Left ventricle myocardium inferior (tissue), 1 donor: ENCODE measurements at regions not wholly inside any gene's neighbourhood (a gene's known extent, or its start where the extent isn't known, plus 50 kb on each side); places are given as distances from the start of the nearest gene placed in this dataset.

Experiments used
- DNase-seq: peaks from one replicate; pipeline ENCODE4 v3.0.0-alpha.2; 2020
- H3K27ac ChIP-seq: fragments of 200-600 bp; replicated peaks from 2 replicates; pipeline ENCODE4 v1.8.0; 2021
- H3K27me3 ChIP-seq: fragments of 200-600 bp; 2 replicates; pipeline ENCODE4 v1.8.0; 2021; ENCODE audit warnings: low read depth
- H3K36me3 ChIP-seq: fragments of 200-600 bp; 2 replicates; pipeline ENCODE4 v1.8.0; 2021
- H3K4me1 ChIP-seq: fragments of 200-600 bp; 2 replicates; pipeline ENCODE4 v1.8.0; 2021
- H3K4me3 ChIP-seq: fragments of 200-600 bp; 2 replicates; pipeline ENCODE4 v1.8.0; 2021; ENCODE audit warnings: mild to moderate bottlenecking, moderate library complexity
- H3K9me3 ChIP-seq: fragments of 200-600 bp; replicated peaks from 2 replicates; pipeline ENCODE4 v1.8.0; 2021
- intact Hi-C: fragments of 100-400 bp; cut with micrococcal nuclease; formaldehyde crosslinking; loops from one replicate; pipeline ENCODE4 v1.11.0; 2022
- TF ChIP-seq, protein P1 (sequence below): fragments of 200-600 bp; IDR thresholded peaks from 2 replicates; pipeline ENCODE4 v1.8.0; 2021; ENCODE audit warnings: antibody characterized with exemption, mild to moderate bottlenecking, borderline replicate concordance
- donor health status: DM: no; HTN: yes; CAD: no; lungs with severe emphysema.

DNA sequence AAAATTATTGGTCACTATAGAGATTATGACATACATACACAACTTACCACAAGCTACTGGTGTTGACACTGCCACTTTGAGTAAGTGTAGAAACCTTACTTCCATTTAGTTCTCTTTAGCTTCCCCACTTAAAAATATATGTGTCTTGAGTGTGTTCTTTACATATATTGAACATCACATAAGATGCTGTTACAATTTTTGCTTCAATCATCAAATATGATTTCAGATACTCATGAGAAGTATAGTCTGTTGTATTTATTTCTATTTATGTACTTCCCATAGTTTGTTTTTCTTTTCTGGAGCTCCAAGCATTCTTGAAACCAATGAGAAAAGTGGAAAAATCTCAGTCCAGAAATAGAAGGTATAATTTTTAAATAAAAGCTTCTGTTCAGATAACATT, 102.7 kb upstream of the SDK1 start:
- TF ChIP-seq, protein P1, sequence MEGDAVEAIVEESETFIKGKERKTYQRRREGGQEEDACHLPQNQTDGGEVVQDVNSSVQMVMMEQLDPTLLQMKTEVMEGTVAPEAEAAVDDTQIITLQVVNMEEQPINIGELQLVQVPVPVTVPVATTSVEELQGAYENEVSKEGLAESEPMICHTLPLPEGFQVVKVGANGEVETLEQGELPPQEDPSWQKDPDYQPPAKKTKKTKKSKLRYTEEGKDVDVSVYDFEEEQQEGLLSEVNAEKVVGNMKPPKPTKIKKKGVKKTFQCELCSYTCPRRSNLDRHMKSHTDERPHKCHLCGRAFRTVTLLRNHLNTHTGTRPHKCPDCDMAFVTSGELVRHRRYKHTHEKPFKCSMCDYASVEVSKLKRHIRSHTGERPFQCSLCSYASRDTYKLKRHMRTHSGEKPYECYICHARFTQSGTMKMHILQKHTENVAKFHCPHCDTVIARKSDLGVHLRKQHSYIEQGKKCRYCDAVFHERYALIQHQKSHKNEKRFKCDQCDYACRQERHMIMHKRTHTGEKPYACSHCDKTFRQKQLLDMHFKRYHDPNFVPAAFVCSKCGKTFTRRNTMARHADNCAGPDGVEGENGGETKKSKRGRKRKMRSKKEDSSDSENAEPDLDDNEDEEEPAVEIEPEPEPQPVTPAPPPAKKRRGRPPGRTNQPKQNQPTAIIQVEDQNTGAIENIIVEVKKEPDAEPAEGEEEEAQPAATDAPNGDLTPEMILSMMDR, result no peak
- no peak overlapping the region for H3K27ac ChIP-seq
- DNase-seq, result no peak
- no peaks in the 10 kb centered on the region for H3K4me1 ChIP-seq
- no peaks in the 10 kb centered on the region for H3K36me3 ChIP-seq
- intact Hi-C loops, result no loop called here
- no peak overlapping the region for H3K4me3 ChIP-seq
- no peaks in the 10 kb centered on the region for H3K27me3 ChIP-seq
- peaks cover 14% of the 10 kb centered on the region for H3K9me3 ChIP-seq

DNA sequence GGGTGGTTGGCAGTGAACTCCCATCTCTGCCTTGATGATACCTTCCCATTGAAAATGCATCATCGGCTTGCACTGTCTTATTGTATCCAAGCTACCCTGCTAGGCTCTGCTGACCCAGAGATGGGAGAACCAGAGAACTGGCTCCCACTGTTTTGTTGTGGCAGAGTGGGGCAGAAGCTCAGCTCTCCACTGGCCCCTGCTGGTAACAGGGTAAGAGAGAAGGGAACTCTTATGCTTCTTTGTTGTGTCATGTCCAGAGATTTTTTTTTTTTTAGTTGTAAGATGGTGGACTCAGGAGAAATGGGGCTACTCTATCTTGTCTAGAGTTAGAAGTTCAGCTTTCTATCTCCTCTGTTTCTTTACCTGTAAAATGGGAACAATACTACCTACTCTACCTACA, 100.5 kb upstream of the SDK1 start:
- no peak overlapping the region for H3K4me3 ChIP-seq
- no peaks in the 10 kb centered on the region for H3K36me3 ChIP-seq
- H3K27ac ChIP-seq, result no peak overlapping the region
- TF ChIP-seq, protein P1, result peak; percentile 57
- no peaks in the 10 kb centered on the region for H3K27me3 ChIP-seq
- H3K4me1 ChIP-seq, result no peaks in the 10 kb centered on the region
- no peak for DNase-seq
- intact Hi-C loops, result no loop called here
- H3K9me3 ChIP-seq, result peaks cover 10% of the 10 kb centered on the region

DNA sequence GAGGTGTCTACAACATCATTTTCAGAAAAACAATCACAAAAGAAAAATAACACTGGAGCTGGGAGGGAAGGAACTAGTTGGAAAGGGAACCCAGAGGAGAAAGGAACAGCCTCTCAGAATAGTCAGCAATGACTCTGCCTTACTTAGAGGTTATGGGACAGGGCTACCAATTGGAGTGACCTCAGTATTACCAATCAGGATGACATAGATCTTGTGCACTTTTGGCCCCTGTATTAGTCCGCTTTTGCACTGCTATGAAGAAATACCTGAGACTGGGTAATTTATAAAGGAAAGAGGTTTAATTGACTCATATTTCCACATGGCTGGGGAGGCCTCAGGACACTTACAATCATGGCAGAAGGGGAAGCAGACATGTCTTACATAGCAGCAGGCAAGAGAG, 99.7 kb upstream of the SDK1 start:
- no peak overlapping the region for H3K27ac ChIP-seq
- TF ChIP-seq, protein P1, result no peak
- peaks cover 10% of the 10 kb centered on the region for H3K9me3 ChIP-seq
- no peaks in the 10 kb centered on the region for H3K27me3 ChIP-seq
- intact Hi-C loops, result no loop called here
- DNase-seq, result no peak
- no peaks in the 10 kb centered on the region for H3K4me1 ChIP-seq
- no peaks in the 10 kb centered on the region for H3K36me3 ChIP-seq
- H3K4me3 ChIP-seq, result no peak overlapping the region

DNA sequence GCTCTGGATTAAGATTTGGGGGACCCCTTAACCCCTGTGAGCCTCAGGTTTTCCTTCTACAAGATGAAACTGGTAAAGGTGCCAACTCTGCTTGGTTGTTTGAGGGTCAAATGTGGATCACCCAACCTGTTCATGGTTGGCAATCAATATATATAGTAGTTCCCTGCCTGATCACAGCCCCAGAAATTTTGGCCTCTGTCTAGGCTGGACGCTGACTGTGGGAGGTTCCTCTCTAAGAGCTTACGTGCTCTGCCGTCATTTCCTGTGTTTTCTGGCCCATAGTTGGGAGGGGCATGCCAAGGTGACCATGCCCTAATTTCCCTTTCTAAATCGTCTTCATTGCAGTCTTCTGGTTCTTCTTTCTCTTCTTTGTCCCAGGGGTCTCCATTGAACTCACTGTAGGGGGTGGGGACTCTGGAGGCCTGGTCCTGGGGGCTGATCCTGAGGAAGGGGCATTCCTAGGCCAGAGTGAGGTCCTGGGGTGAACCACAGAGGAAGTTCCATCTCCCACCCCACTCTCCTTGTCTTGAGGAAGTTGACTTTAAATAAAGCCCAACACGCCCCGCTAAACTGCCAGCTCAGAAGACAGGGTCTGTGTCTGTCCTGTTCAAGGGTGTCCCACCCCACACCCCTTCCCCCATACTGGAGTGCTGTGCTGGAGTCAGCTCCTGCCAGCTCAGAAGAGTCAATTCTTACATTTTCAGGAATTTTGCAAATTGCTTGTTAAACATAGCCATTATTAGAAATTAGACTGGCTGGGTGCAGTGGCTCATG, 98.9 kb upstream of the SDK1 start:
- TF ChIP-seq, protein P1, result no peak
- H3K4me1 ChIP-seq, result no peaks in the 10 kb centered on the region
- no peaks in the 10 kb centered on the region for H3K27me3 ChIP-seq
- intact Hi-C loops, result no loop called here
- H3K36me3 ChIP-seq, result no peaks in the 10 kb centered on the region
- H3K9me3 ChIP-seq, result peaks cover 10% of the 10 kb centered on the region
- no peak overlapping the region for H3K4me3 ChIP-seq
- DNase-seq, result no peak
- no peak overlapping the region for H3K27ac ChIP-seq

DNA sequence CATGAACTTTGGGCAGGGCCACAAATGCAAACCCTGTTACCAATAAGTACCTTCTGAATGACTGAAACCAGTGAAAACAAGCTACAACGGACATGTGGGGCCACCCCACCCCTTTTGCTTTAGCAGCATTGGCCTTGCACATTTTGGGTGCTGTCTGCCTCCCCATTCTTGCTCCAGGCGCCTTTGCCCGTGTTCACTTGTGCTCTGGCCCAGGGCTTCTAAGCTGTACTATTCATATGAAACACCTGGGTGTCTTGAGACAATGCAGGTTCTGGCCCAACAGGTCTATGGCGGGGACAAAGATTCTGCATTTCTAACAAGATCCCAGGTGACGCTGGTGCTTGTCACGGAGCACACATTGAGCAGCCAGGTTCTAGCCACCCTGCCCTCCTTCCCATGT, 96.5 kb upstream of the SDK1 start:
- no peaks in the 10 kb centered on the region for H3K36me3 ChIP-seq
- intact Hi-C loops, result no loop called here
- TF ChIP-seq, protein P1, result no peak
- no peaks in the 10 kb centered on the region for H3K27me3 ChIP-seq
- H3K27ac ChIP-seq, result no peak overlapping the region
- no peak for DNase-seq
- no peaks in the 10 kb centered on the region for H3K4me1 ChIP-seq
- H3K4me3 ChIP-seq, result no peak overlapping the region
- H3K9me3 ChIP-seq, result no peaks in the 10 kb centered on the region
